ENCODE measurements at regions not wholly inside any gene's neighbourhood (a gene's known extent, or its start where the extent isn't known, plus 50 kb on each side); places are given as distances from the start of the nearest gene placed in this dataset.
"Not testable (repeated sequence)": the region's sequence is repeated elsewhere in the genome, so short reads cannot be mapped to it uniquely, and the experiment has no call there.

GRCh38 chr21:14058566-14058965, 152.2 kb downstream of the LIPI start:
- Histone ChIP-seq H3K4me3 (no peak overlapping the region), H3K27ac (no peak overlapping the region), H3K27me3 (no peaks in the 10 kb centered on the region), H3K9me3 (no peaks in the 10 kb centered on the region), H3K4me1 (no peaks in the 10 kb centered on the region), H3K36me3 (no peaks in the 10 kb centered on the region)
- no CpG with 5 or more reads among the region's 2 CpGs for WGBS, 2 donors (ENCODE audit: low coverage in 1 of 2)
- intact Hi-C loops (cut with DNase I; ENCODE audit: low total_unique reads) (no loop called here), in situ Hi-C loops (cut with MboI; ENCODE audit: low pct_ligation_motif_present in 1 of 4, low pct_unique_long_range_greater_than_20kb in 1 of 4, low sequenced_read_pairs in 3 of 4) (no loop called here)
- DNase-seq: no peak
- TF ChIP-seq POLR2A (IDR thresholded peaks at IDR 0.05): no peak
- no peak for TF ChIP-seq EP300 (IDR thresholded peaks at IDR 0.05; ENCODE audit: low read depth)
- TF ChIP-seq POLR2AphosphoS5 (IDR thresholded peaks at IDR 0.05): no peak
- no peak for TF ChIP-seq CTCF (IDR thresholded peaks at IDR 0.05)

- H3K36me3 ChIP-seq: not testable (repeated sequence)
Measured at GRCh38 chr21:14057841-14058481, 152.8 kb downstream of the LIPI start.

GRCh38 chr21:14057313-14057712, 153.4 kb downstream of the LIPI start:
- TF ChIP-seq POLR2AphosphoS5 (IDR thresholded peaks at IDR 0.05) (no peak), POLR2A (IDR thresholded peaks at IDR 0.05) (no peak), EP300 (IDR thresholded peaks at IDR 0.05; ENCODE audit: low read depth) (no peak), CTCF (IDR thresholded peaks at IDR 0.05) (no peak)
- 90% methylated on average over 4 of the region's 4 CpGs; no CpG with 5 or more reads in 1 of the 2 donors for WGBS, 2 donors (ENCODE audit: low coverage in 1 of 2)
- in situ Hi-C loops (cut with MboI; ENCODE audit: low pct_ligation_motif_present in 1 of 4, low pct_unique_long_range_greater_than_20kb in 1 of 4, low sequenced_read_pairs in 3 of 4): no loop called here
- H3K4me3 ChIP-seq: no peak overlapping the region
- DNase-seq: no peak
- H3K9me3 ChIP-seq: no peaks in the 10 kb centered on the region
- H3K27ac ChIP-seq: no peak overlapping the region
- intact Hi-C loops (cut with DNase I; ENCODE audit: low total_unique reads): no loop called here
- no peaks in the 10 kb centered on the region for H3K27me3 ChIP-seq
- no peaks in the 10 kb centered on the region for H3K36me3 ChIP-seq
- H3K4me1 ChIP-seq: no peaks in the 10 kb centered on the region

More at GRCh38 chr21:14057841-14058481, 152.8 kb downstream of the LIPI start:
- H3K27ac ChIP-seq; H3K27me3 ChIP-seq; H3K4me3 ChIP-seq; intact Hi-C loops (cut with DNase I; ENCODE audit: low total_unique reads); H3K4me1 ChIP-seq; DNase-seq; H3K9me3 ChIP-seq; in situ Hi-C loops (cut with MboI; ENCODE audit: low pct_ligation_motif_present in 1 of 4, low pct_unique_long_range_greater_than_20kb in 1 of 4, low sequenced_read_pairs in 3 of 4): not testable (repeated sequence)
- 95 to 100% methylated on average over 1 to 10 of the region's 10 CpGs for WGBS, 2 donors (ENCODE audit: low coverage in 1 of 2)

- WGBS, 2 donors (ENCODE audit: low coverage in 1 of 2): 98 to 100% methylated on average over 4 to 9 of the region's 9 CpGs
- Histone ChIP-seq H3K9me3 (no peaks in the 10 kb centered on the region), H3K27me3 (no peaks in the 10 kb centered on the region), H3K4me3 (no peak overlapping the region), H3K4me1 (no peaks in the 10 kb centered on the region), H3K27ac (no peak overlapping the region), H3K36me3 (no peaks in the 10 kb centered on the region)
- in situ Hi-C loops (cut with MboI; ENCODE audit: low pct_ligation_motif_present in 1 of 4, low pct_unique_long_range_greater_than_20kb in 1 of 4, low sequenced_read_pairs in 3 of 4) (no loop called here), intact Hi-C loops (cut with DNase I; ENCODE audit: low total_unique reads) (no loop called here)
- no peak for TF ChIP-seq EP300 (IDR thresholded peaks at IDR 0.05; ENCODE audit: low read depth)
- TF ChIP-seq POLR2AphosphoS5 (IDR thresholded peaks at IDR 0.05): no peak
- no peak for TF ChIP-seq CTCF (IDR thresholded peaks at IDR 0.05)
- no peak for TF ChIP-seq POLR2A (IDR thresholded peaks at IDR 0.05)
- no peak for DNase-seq
Measured at GRCh38 chr21:14056771-14057191, 154.0 kb downstream of the LIPI start.

- H3K27ac ChIP-seq; H3K36me3 ChIP-seq; DNase-seq; H3K4me1 ChIP-seq; H3K9me3 ChIP-seq; intact Hi-C loops (cut with DNase I; ENCODE audit: low total_unique reads); H3K27me3 ChIP-seq; in situ Hi-C loops (cut with MboI; ENCODE audit: low pct_ligation_motif_present in 1 of 4, low pct_unique_long_range_greater_than_20kb in 1 of 4, low sequenced_read_pairs in 3 of 4); H3K4me3 ChIP-seq: not testable (repeated sequence)
- WGBS, 2 donors (ENCODE audit: low coverage in 1 of 2): 93 to 100% methylated on average over 1 to 5 of the region's 6 CpGs
Measured at GRCh38 chr21:14055746-14056515, 154.8 kb downstream of the LIPI start.
